SK-N-SH treated with all-trans-retinoic acid at 6 μM for 48 hours (cell line): ENCODE measurements at regions not wholly inside any gene's neighbourhood (a gene's known extent, or its start where the extent isn't known, plus 50 kb on each side); places are given as distances from the start of the nearest gene placed in this dataset.

Experiments
- ATAC-seq: fragments of 200-7000 bp; cut with Tn5 transposase; 3 replicates; pipeline ENCODE4 v1.9.1; 2020; ENCODE audit warnings: mild to moderate bottlenecking, moderate library complexity
- ARNTL ChIP-seq: fragments of 450-650 bp; formaldehyde crosslinking; IDR thresholded peaks from 2 replicates; pipeline ENCODE4 v1.5.0; 2020; ENCODE audit warnings: low read depth, mild to moderate bottlenecking, moderate library complexity, borderline replicate concordance
- BACH2 ChIP-seq: fragments of 250-450 bp; sonication (Bioruptor Pico); IDR thresholded peaks from 2 replicates; pipeline ENCODE4 v1.9.0; 2021; ENCODE audit warnings: mild to moderate bottlenecking, borderline replicate concordance
- CSDC2 ChIP-seq: fragments of 250-450 bp; sonication (Bioruptor Pico); IDR thresholded peaks from 2 replicates; pipeline ENCODE4 v1.5.0; 2020; ENCODE audit warnings: mild to moderate bottlenecking, moderate library complexity
- ESRRG ChIP-seq: fragments of 250-450 bp; sonication (Bioruptor Pico); IDR thresholded peaks from 2 replicates; pipeline ENCODE4 v1.6.1; 2021; ENCODE audit warnings: mild to moderate bottlenecking
- GLIS3 ChIP-seq: fragments of 250-450 bp; sonication (Bioruptor Pico); IDR thresholded peaks from 2 replicates; pipeline ENCODE4 v1.5.0; 2020; ENCODE audit warnings: mild to moderate bottlenecking, moderate library complexity
- ISL1 ChIP-seq: fragments of 250-450 bp; sonication (Bioruptor Pico); IDR thresholded peaks from 2 replicates; pipeline ENCODE4 v2.1.2; 2022; ENCODE audit warnings: mild to moderate bottlenecking, moderate library complexity
- OSR1 ChIP-seq: fragments of 250-450 bp; sonication (Bioruptor Pico); IDR thresholded peaks from 2 replicates; pipeline ENCODE4 v1.8.0; 2022; ENCODE audit warnings: moderate library complexity, mild to moderate bottlenecking, inconsistent platforms
- PPARA ChIP-seq: fragments of 250-450 bp; sonication (Bioruptor Pico); IDR thresholded peaks from 2 replicates; pipeline ENCODE4 v1.5.0; 2020; ENCODE audit warnings: mild to moderate bottlenecking, borderline replicate concordance
- RARB ChIP-seq: fragments of 250-450 bp; sonication (Bioruptor Pico); IDR thresholded peaks from 2 replicates; pipeline ENCODE4 v1.8.0; 2021; ENCODE audit warnings: mild to moderate bottlenecking, moderate library complexity
- TCF4 ChIP-seq: fragments of 250-450 bp; sonication (Bioruptor Pico); IDR thresholded peaks from 2 replicates; pipeline ENCODE4 v1.8.0; 2021; ENCODE audit warnings: mild to moderate bottlenecking, moderate library complexity, borderline replicate concordance
- TOX ChIP-seq: fragments of 250-450 bp; sonication (Bioruptor Pico); IDR thresholded peaks from 2 replicates; pipeline ENCODE4 v1.8.0; 2021; ENCODE audit warnings: mild to moderate bottlenecking, moderate library complexity, borderline replicate concordance
- ZC3H10 ChIP-seq: fragments of 250-450 bp; sonication (Bioruptor Pico); IDR thresholded peaks from 2 replicates; pipeline ENCODE4 v1.5.1; 2021; ENCODE audit warnings: mild to moderate bottlenecking, moderate library complexity
- ZFP3 ChIP-seq: fragments of 250-450 bp; sonication (Bioruptor Pico); IDR thresholded peaks from 2 replicates; pipeline ENCODE4 v1.5.0; 2020; ENCODE audit warnings: mild to moderate bottlenecking, moderate library complexity
- ZNF565 ChIP-seq: fragments of 450-650 bp; formaldehyde crosslinking; conservative IDR thresholded peaks from 2 replicates; pipeline ENCODE4 v1.5.0; 2020; ENCODE audit warnings: low read depth, mild to moderate bottlenecking, moderate library complexity
- ZNF8 ChIP-seq: fragments of 450-650 bp; formaldehyde crosslinking; IDR thresholded peaks from 2 replicates; pipeline ENCODE4 v1.5.0; 2020; ENCODE audit warnings: mild to moderate bottlenecking, moderate library complexity
- TF ChIP-seq, protein P1 (sequence below): fragments of 250-450 bp; sonication (Bioruptor Pico); IDR thresholded peaks from 2 replicates; pipeline ENCODE4 v1.5.1; 2020; ENCODE audit warnings: low read depth, mild to moderate bottlenecking, moderate library complexity
- TF ChIP-seq, protein P2 (sequence below): fragments of 250-450 bp; sonication (Bioruptor Pico); IDR thresholded peaks from 2 replicates; pipeline ENCODE4 v1.8.0; 2020; ENCODE audit warnings: mild to moderate bottlenecking, moderate library complexity, borderline replicate concordance
- TF ChIP-seq, protein P3 (sequence below): fragments of 250-450 bp; sonication (Bioruptor Pico); IDR thresholded peaks from 2 replicates; pipeline ENCODE4 v1.5.0; 2020; ENCODE audit warnings: mild to moderate bottlenecking, moderate library complexity
- TF ChIP-seq, protein P4 (sequence below): fragments of 250-450 bp; sonication (Bioruptor Pico); IDR thresholded peaks from 2 replicates; pipeline ENCODE4 v1.8.0; 2021; ENCODE audit warnings: low read depth, mild to moderate bottlenecking, moderate library complexity, borderline replicate concordance

DNA sequence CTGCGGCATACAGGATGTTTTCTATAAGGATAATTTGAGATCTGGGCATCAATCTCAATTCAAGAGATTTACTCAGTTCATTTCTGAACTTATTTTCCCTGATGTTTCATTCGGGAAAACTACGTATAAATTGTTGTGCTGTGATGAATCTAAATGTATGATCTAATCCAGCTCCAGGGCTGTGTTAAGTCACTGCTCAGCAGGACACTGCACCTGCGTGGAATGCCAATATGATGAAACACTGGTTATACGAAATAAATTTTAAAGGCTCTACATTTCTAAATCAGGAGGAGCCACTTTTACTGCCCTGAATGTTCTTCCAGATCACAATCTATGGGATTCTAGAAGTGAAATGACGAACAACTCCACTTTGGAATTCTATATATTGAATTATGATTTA, 259.0 kb downstream of the HNMT start:
- ATAC-seq: no peak
- no peak for TF ChIP-seq ZC3H10 (CRISPR knock-in tag)
- TF ChIP-seq ZFP3 (CRISPR knock-in tag): no peak
- TF ChIP-seq, protein P1, sequence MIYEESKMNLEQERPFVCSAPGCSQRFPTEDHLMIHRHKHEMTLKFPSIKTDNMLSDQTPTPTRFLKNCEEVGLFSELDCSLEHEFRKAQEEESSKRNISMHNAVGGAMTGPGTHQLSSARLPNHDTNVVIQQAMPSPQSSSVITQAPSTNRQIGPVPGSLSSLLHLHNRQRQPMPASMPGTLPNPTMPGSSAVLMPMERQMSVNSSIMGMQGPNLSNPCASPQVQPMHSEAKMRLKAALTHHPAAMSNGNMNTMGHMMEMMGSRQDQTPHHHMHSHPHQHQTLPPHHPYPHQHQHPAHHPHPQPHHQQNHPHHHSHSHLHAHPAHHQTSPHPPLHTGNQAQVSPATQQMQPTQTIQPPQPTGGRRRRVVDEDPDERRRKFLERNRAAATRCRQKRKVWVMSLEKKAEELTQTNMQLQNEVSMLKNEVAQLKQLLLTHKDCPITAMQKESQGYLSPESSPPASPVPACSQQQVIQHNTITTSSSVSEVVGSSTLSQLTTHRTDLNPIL: peak; percentile 71; the same call in 1 of the 2 replicates
- TF ChIP-seq ZNF565 (CRISPR knock-in tag): no peak
- peak; percentile 69 for TF ChIP-seq ISL1 (CRISPR knock-in tag)
- no peak for TF ChIP-seq BACH2
- TF ChIP-seq ARNTL (CRISPR knock-in tag): no peak
- TF ChIP-seq, protein P2, sequence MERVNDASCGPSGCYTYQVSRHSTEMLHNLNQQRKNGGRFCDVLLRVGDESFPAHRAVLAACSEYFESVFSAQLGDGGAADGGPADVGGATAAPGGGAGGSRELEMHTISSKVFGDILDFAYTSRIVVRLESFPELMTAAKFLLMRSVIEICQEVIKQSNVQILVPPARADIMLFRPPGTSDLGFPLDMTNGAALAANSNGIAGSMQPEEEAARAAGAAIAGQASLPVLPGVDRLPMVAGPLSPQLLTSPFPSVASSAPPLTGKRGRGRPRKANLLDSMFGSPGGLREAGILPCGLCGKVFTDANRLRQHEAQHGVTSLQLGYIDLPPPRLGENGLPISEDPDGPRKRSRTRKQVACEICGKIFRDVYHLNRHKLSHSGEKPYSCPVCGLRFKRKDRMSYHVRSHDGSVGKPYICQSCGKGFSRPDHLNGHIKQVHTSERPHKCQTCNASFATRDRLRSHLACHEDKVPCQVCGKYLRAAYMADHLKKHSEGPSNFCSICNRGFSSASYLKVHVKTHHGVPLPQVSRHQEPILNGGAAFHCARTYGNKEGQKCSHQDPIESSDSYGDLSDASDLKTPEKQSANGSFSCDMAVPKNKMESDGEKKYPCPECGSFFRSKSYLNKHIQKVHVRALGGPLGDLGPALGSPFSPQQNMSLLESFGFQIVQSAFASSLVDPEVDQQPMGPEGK (CRISPR knock-in tag): no peak
- TF ChIP-seq ZNF8 (CRISPR knock-in tag): no peak
- TF ChIP-seq, protein P3, sequence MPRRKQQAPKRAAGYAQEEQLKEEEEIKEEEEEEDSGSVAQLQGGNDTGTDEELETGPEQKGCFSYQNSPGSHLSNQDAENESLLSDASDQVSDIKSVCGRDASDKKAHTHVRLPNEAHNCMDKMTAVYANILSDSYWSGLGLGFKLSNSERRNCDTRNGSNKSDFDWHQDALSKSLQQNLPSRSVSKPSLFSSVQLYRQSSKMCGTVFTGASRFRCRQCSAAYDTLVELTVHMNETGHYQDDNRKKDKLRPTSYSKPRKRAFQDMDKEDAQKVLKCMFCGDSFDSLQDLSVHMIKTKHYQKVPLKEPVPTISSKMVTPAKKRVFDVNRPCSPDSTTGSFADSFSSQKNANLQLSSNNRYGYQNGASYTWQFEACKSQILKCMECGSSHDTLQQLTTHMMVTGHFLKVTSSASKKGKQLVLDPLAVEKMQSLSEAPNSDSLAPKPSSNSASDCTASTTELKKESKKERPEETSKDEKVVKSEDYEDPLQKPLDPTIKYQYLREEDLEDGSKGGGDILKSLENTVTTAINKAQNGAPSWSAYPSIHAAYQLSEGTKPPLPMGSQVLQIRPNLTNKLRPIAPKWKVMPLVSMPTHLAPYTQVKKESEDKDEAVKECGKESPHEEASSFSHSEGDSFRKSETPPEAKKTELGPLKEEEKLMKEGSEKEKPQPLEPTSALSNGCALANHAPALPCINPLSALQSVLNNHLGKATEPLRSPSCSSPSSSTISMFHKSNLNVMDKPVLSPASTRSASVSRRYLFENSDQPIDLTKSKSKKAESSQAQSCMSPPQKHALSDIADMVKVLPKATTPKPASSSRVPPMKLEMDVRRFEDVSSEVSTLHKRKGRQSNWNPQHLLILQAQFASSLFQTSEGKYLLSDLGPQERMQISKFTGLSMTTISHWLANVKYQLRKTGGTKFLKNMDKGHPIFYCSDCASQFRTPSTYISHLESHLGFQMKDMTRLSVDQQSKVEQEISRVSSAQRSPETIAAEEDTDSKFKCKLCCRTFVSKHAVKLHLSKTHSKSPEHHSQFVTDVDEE: no peak
- TF ChIP-seq PPARA (CRISPR knock-in tag): no peak
- no peak for TF ChIP-seq GLIS3

DNA sequence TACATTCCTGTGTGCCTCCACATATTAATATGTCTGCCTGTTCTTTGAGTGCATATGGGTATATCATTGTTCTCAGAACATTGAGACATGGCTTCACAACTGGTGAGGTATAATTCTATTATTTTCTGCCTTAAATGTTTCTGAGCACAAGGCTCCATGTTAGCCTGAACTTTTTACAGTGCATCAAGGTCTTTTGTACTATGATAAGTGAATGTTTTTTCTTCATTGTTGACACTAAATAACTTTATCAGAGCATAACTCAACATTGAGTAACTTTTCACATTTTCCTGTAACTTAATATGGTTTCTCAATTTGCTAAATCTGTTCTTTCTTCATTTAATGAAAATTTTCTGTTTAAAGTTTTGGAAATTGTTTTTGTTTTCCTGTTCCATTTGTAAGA, 262.9 kb downstream of the HNMT start:
- ATAC-seq: no peak
- no peak for TF ChIP-seq TOX
- no peak for TF ChIP-seq ZC3H10 (CRISPR knock-in tag)
- TF ChIP-seq, protein P1: no peak
- TF ChIP-seq TCF4 (CRISPR knock-in tag): no peak
- no peak for TF ChIP-seq CSDC2 (CRISPR knock-in tag)
- TF ChIP-seq ZNF8 (CRISPR knock-in tag): no peak

DNA sequence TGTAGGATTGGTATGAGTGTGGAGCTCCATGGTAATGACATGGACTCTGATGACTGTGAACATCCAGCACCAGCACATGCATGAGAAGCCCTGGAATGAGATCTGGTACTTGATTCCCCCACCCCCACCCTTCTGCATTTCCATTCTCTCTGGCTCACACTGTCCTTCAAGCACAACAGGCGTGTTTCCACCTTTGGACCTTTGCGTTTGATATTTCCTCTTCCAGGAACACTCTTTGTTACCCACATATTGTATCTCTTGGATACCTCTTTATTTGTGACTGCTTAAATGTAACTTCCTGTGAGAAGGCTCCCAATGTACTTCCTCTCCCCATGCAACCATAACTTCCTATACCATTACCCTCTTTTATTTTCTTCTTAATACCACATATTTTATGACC, 263.8 kb downstream of the HNMT start:
- ATAC-seq: no peak
- TF ChIP-seq, protein P3: no peak
- TF ChIP-seq ARNTL (CRISPR knock-in tag) (no peak), ZFP3 (CRISPR knock-in tag) (no peak), OSR1 (CRISPR knock-in tag) (no peak), BACH2 (no peak), ZNF565 (CRISPR knock-in tag) (no peak), ISL1 (CRISPR knock-in tag) (no peak), CSDC2 (CRISPR knock-in tag) (no peak), ESRRG (CRISPR knock-in tag) (no peak), RARB (CRISPR knock-in tag) (no peak)
- TF ChIP-seq, protein P4, sequence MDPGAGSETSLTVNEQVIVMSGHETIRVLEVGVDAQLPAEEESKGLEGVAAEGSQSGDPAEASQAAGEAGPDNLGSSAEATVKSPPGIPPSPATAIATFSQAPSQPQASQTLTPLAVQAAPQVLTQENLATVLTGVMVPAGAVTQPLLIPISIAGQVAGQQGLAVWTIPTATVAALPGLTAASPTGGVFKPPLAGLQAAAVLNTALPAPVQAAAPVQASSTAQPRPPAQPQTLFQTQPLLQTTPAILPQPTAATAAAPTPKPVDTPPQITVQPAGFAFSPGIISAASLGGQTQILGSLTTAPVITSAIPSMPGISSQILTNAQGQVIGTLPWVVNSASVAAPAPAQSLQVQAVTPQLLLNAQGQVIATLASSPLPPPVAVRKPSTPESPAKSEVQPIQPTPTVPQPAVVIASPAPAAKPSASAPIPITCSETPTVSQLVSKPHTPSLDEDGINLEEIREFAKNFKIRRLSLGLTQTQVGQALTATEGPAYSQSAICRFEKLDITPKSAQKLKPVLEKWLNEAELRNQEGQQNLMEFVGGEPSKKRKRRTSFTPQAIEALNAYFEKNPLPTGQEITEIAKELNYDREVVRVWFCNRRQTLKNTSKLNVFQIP (CRISPR knock-in tag): no peak
